Prostate gland (tissue), 2 donors: ENCODE measurements at regions not wholly inside any gene's neighbourhood (a gene's known extent, or its start where the extent isn't known, plus 50 kb on each side); places are given as distances from the start of the nearest gene placed in this dataset.

ENCODE experiments used
- CTCF ChIP-seq, 4 experiments: fragments of 200-600 bp in 2 of 4; fragments of 450-650 bp in 2 of 4; sonication (generic) in 2 of 4; IDR thresholded peaks; 1 replicate in 3 of 4; 2 replicates in 1 of 4; pipeline ENCODE4 v1.5.1; 2016 to 2019; ENCODE audit warnings: antibody characterized with exemption in 4 of 4, mild to moderate bottlenecking in 2 of 4, moderate library complexity in 2 of 4
- POLR2AphosphoS5 ChIP-seq: sonication (generic); formaldehyde crosslinking; IDR thresholded peaks from one replicate; pipeline ENCODE4 v1.6.1; 2017; ENCODE audit warnings: antibody characterized with exemption

- TF ChIP-seq CTCF (IDR thresholded peaks at IDR 0.05) (no peak), POLR2AphosphoS5 (no peak)
These were observed 112.9 kb upstream of the PEG3 start for GRCh38 chr19:56953470-56953869.
